Lung (tissue), 11 donors: ENCODE measurements at regions not wholly inside any gene's neighbourhood (a gene's known extent, or its start where the extent isn't known, plus 50 kb on each side); places are given as distances from the start of the nearest gene placed in this dataset.

ENCODE experiments used
- ATAC-seq: fragments of 200-7000 bp; cut with Tn5 transposase; one replicate; pipeline ENCODE4 v1.9.1; 2020; ENCODE audit warnings: moderate number of reproducible peaks; ENCODE audit not compliant: insufficient read depth, low FRiP score
- DNase-seq, 3 donors: peaks; one replicate each; pipeline ENCODE4 v3.0.0-alpha.2; 2013 to 2017
- H3K27ac ChIP-seq, 2 donors: one replicate each; pipeline ENCODE4 v1.5.1; 2013; ENCODE audit warnings: mild to moderate bottlenecking in 2 of 2, moderate library complexity in 2 of 2, control low read depth in 1 of 2, inconsistent platforms in 1 of 2, low read depth in 1 of 2, low read length in 1 of 2
- H3K27me3 ChIP-seq, 3 donors: one replicate each; pipeline ENCODE4 v1.5.1; 2013; ENCODE audit warnings: low read length in 2 of 3; ENCODE audit not compliant: control insufficient read depth in 3 of 3, insufficient read depth in 3 of 3
- H3K36me3 ChIP-seq, 4 donors: one replicate each; pipeline ENCODE4 v1.5.1; 2013; ENCODE audit warnings: low read length in 4 of 4, mild to moderate bottlenecking in 1 of 4, moderate library complexity in 1 of 4; ENCODE audit not compliant: control insufficient read depth in 4 of 4, insufficient read depth in 4 of 4
- H3K4me1 ChIP-seq, 5 donors: one replicate each; pipeline ENCODE4 v1.5.1; 2013; ENCODE audit warnings: low read length in 5 of 5, mild to moderate bottlenecking in 2 of 5, moderate library complexity in 1 of 5; ENCODE audit not compliant: control insufficient read depth in 5 of 5, insufficient read depth in 5 of 5
- H3K4me3 ChIP-seq: one replicate; pipeline ENCODE4 v1.5.1; 2013; ENCODE audit warnings: mild to moderate bottlenecking, control low read depth, moderate library complexity
- H3K9ac ChIP-seq, 2 donors: one replicate each; pipeline ENCODE4 v1.5.1; 2013; ENCODE audit warnings: low read length in 2 of 2, control low read depth in 1 of 2; ENCODE audit not compliant: insufficient read depth in 1 of 2
- H3K9me3 ChIP-seq, 4 donors: one replicate each; pipeline ENCODE4 v1.5.1; 2013; ENCODE audit warnings: low read length in 3 of 4, mild to moderate bottlenecking in 1 of 4, moderate library complexity in 1 of 4; ENCODE audit not compliant: control insufficient read depth in 4 of 4, insufficient read depth in 3 of 4
- CTCF ChIP-seq: IDR thresholded peaks from 2 replicates; pipeline ENCODE4 v1.5.1; 2012; ENCODE audit warnings: mild to moderate bottlenecking; ENCODE audit errors: control extremely low read depth, extremely low read depth
- WGBS, 2 donors: extraction: QIAGEN DNeasy Blood & Tissue Kit; methylation state at CpG; one replicate each; pipeline ENCODE4 v1.1.7; 2013; 5-methylcytosine and 5-hydroxymethylcytosine counted together
- donor health status: control.
- donor health status: control.
- donor health status: Bipolar disorder and iron deficiency.
- donor health status: healthy.
- donor health status: DM: yes; HTN: yes; CAD: no.

GRCh38 chr12:19042221-19042620 is 87.3 kb upstream of the PLEKHA5 start:
- ATAC-seq (no peak), DNase-seq (no peak)
- H3K4me1 ChIP-seq, result peaks cover 0 to 3% (median 2%) of the 10 kb centered on the region in 5 donors
- no peak for TF ChIP-seq CTCF
- H3K9ac ChIP-seq, result no peak overlapping the region
- no peak overlapping the region for H3K27ac ChIP-seq
- no peaks in the 10 kb centered on the region for H3K9me3 ChIP-seq
- no peaks in the 10 kb centered on the region for H3K27me3 ChIP-seq
- no peak overlapping the region for H3K4me3 ChIP-seq
- WGBS, 2 donors, result 92 to 93% methylated on average over 3 of the region's 3 CpGs
- H3K36me3 ChIP-seq, result no peaks in the 10 kb centered on the region

DNA sequence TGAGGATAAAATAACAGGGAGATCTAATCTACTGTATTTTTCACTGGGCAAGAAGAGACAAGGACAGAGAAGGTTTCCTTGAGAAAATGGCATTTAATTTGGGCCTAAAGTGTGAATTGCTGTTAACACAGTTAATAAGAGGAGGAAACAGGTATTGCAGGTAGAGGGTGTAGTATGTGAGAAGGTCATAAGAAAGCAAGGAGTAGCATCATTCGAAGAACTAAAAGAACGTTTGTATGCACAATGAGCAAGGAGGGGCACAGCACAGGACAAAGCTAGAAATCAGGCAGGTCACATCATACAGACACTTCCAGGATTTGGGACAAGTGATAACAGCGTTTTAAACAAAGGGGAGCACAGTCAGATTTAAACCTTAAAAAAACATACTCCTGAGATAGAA is 85.1 kb upstream of the PLEKHA5 start:
- no peak for ATAC-seq
- no peaks in the 10 kb centered on the region for H3K36me3 ChIP-seq
- no peak overlapping the region for H3K9ac ChIP-seq
- no peaks in the 10 kb centered on the region for H3K9me3 ChIP-seq
- H3K4me3 ChIP-seq, result no peak overlapping the region
- no peaks in the 10 kb centered on the region for H3K27me3 ChIP-seq
- peak overlapping the region in 1 of 2 donors; percentile 1 for H3K27ac ChIP-seq
- DNase-seq, result no peak
- H3K4me1 ChIP-seq, result no peaks in the 10 kb centered on the region
- TF ChIP-seq CTCF, result no peak
- WGBS, 2 donors, result 37 to 39% methylated on average over 3 of the region's 3 CpGs

DNA sequence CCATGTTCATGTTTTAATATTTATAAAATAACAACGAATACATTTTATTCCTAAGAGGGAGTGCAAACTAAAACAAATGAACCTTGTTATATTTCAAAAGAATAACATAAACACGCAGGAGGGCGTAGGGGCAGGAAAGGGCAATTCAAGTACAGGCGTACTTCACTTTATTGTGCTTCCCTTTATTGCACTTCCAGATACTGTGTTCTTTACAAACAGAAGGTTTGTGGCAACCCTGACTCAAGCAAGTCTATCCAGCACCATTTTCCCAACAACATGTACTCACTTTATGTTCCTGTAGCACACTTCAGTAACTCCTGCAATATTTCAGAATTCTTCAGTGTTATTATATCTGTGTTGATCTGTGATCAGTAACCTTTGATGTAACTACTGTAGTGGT is 84.6 kb upstream of the PLEKHA5 start:
- 59 to 78% methylated on average over 4 of the region's 4 CpGs for WGBS, 2 donors
- no peak for ATAC-seq
- no peaks in the 10 kb centered on the region for H3K4me1 ChIP-seq

More for the DNA sequence above, 84.6 kb upstream of the PLEKHA5 start:
- Histone ChIP-seq H3K9ac (no peak overlapping the region), H3K4me3 (no peak overlapping the region), H3K27me3 (no peaks in the 10 kb centered on the region), H3K27ac (no peak overlapping the region), H3K9me3 (no peaks in the 10 kb centered on the region), H3K36me3 (no peaks in the 10 kb centered on the region)
- no peak for DNase-seq
- no peak for TF ChIP-seq CTCF
